Fibroblast of upper back skin (primary cell): ENCODE measurements at regions not wholly inside any gene's neighbourhood (a gene's known extent, or its start where the extent isn't known, plus 50 kb on each side); places are given as distances from the start of the nearest gene placed in this dataset.

Source experiments
- DNase-seq: peaks from one replicate; pipeline ENCODE4 v3.0.0-alpha.2; 2013

GRCh38 chr3:162136136-162136535 is 639.5 kb downstream of the OTOL1 start:
- no peak for DNase-seq

- no peak for DNase-seq
Measured at GRCh38 chr3:162138509-162138908, 641.9 kb downstream of the OTOL1 start.

- DNase-seq, result no peak
Measured at GRCh38 chr3:162139841-162140240, 643.2 kb downstream of the OTOL1 start.

- peak; percentile 89 for DNase-seq
Measured at GRCh38 chr3:162141272-162141791, 644.7 kb downstream of the OTOL1 start.

GRCh38 chr3:162142511-162142910 is 645.9 kb downstream of the OTOL1 start:
- peak; percentile 61 for DNase-seq

- DNase-seq, result no peak
Measured at GRCh38 chr3:162143180-162143579, 646.6 kb downstream of the OTOL1 start.

GRCh38 chr3:162147996-162148395 is 651.4 kb downstream of the OTOL1 start:
- no peak for DNase-seq

GRCh38 chr3:162150790-162151189 is 654.2 kb downstream of the OTOL1 start:
- DNase-seq, result no peak

GRCh38 chr3:162152636-162153035 is 656.0 kb downstream of the OTOL1 start:
- no peak for DNase-seq

- no peak for DNase-seq
Measured at GRCh38 chr3:162161595-162161994, 665.0 kb downstream of the OTOL1 start.

GRCh38 chr3:162165346-162165745 is 668.7 kb downstream of the OTOL1 start:
- DNase-seq, result no peak

GRCh38 chr3:162166543-162166942 is 669.9 kb downstream of the OTOL1 start:
- no peak for DNase-seq

- no peak for DNase-seq
Measured at GRCh38 chr3:162168715-162169114, 672.1 kb downstream of the OTOL1 start.

GRCh38 chr3:162170581-162170980 is 674.0 kb downstream of the OTOL1 start:
- peak; percentile 23 for DNase-seq

GRCh38 chr3:162171970-162172369 is 675.4 kb downstream of the OTOL1 start:
- no peak for DNase-seq

- DNase-seq, result no peak
Measured at GRCh38 chr3:162175145-162175544, 678.5 kb downstream of the OTOL1 start.

GRCh38 chr3:162175878-162176277 is 679.3 kb downstream of the OTOL1 start:
- DNase-seq, result no peak

- DNase-seq, result no peak
Measured at GRCh38 chr3:162183440-162183839, 686.8 kb downstream of the OTOL1 start.

- no peak for DNase-seq
Measured at GRCh38 chr3:162192340-162193029, 695.9 kb downstream of the OTOL1 start.

- DNase-seq, result no peak
Measured at GRCh38 chr3:162193148-162194095, 696.8 kb downstream of the OTOL1 start.

- DNase-seq, result no peak
Measured at GRCh38 chr3:162195147-162195546, 698.5 kb downstream of the OTOL1 start.

GRCh38 chr3:162196964-162197363 is 700.4 kb downstream of the OTOL1 start:
- DNase-seq, result no peak

- no peak for DNase-seq
Measured at GRCh38 chr3:162200836-162201235, 704.2 kb downstream of the OTOL1 start.

GRCh38 chr3:162206648-162207047 is 710.0 kb downstream of the OTOL1 start:
- no peak for DNase-seq
